ENCODE measurements at regions not wholly inside any gene's neighbourhood (a gene's known extent, or its start where the extent isn't known, plus 50 kb on each side); places are given as distances from the start of the nearest gene placed in this dataset.

DNA sequence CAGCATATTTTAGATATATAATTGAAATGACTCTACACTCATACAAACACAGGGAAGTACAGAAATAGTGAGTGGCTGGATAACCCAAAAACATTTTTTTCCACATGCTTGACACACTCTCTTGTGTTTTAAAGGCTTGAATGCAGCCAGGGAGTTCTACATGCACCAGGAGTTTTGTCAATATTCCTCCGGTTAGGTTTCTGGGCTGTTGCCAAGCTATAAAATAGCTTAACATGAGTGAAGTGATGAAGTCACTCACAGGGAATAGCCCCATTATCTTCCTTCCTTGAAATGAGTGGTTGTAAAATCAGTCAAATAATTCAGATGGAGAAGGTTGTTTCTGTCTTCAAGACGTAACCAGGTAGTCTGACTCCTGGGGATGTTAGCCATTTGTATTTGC lies 582.7 kb downstream of the SLC6A15 start:
- Histone ChIP-seq H3K27ac (no peak overlapping the region), H3K4me3 (no peak overlapping the region), H3K36me3 (ENCODE audit: low read depth, missing control alignments) (no peaks in the 10 kb centered on the region), H3K9me3 (no peaks in the 10 kb centered on the region), H3K4me1 (no peaks in the 10 kb centered on the region), H3K27me3 (no peaks in the 10 kb centered on the region)
- 68 to 71% methylated on average over 2 of the region's 2 CpGs for WGBS, 2 donors
- TF ChIP-seq POLR2A (IDR thresholded peaks at IDR 0.05) = no peak
- no peak for TF ChIP-seq CTCF (IDR thresholded peaks at IDR 0.05)
- no peak for DNase-seq
- intact Hi-C loops (cut with DNase I; ENCODE audit: low total_unique reads) = no loop called here

DNA sequence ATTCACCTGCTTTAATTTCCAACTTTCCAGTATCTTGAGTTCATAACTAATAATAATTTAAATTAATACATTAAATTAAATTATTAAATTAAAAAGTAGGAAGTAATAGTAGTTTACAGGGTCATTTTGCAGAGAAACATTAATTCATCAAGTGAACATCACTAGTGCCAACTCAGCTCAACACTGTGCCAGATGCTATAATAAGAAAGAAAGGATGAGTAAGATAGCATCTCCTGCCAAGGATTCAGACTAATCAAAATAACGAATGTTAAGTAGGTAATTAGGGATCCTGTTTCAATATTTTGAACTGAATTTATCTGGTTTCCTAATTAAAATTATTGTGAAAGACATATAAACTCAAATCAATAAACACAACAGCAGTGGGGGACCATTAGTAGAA lies 596.7 kb downstream of the SLC6A15 start:
- intact Hi-C loops (cut with DNase I; ENCODE audit: low total_unique reads) = no loop called here
- no peaks in the 10 kb centered on the region for H3K4me1 ChIP-seq
- no peaks in the 10 kb centered on the region for H3K9me3 ChIP-seq
- 41 to 50% methylated on average over 1 of the region's 1 CpG for WGBS, 2 donors
- H3K27ac ChIP-seq = no peak overlapping the region
- H3K36me3 ChIP-seq (ENCODE audit: low read depth, missing control alignments) = no peaks in the 10 kb centered on the region
- H3K27me3 ChIP-seq = no peaks in the 10 kb centered on the region
- no peak overlapping the region for H3K4me3 ChIP-seq
- TF ChIP-seq CTCF (IDR thresholded peaks at IDR 0.05) = no peak
- no peak for TF ChIP-seq POLR2A (IDR thresholded peaks at IDR 0.05)
- no peak for DNase-seq

- H3K27me3 ChIP-seq = no peaks in the 10 kb centered on the region
- intact Hi-C loops (cut with DNase I; ENCODE audit: low total_unique reads) = no loop called here
- no peak for TF ChIP-seq POLR2A (IDR thresholded peaks at IDR 0.05)
- TF ChIP-seq CTCF (IDR thresholded peaks at IDR 0.05) = no peak
- H3K4me3 ChIP-seq = no peak overlapping the region
- DNase-seq = no peak
- H3K27ac ChIP-seq = no peak overlapping the region
- no peaks in the 10 kb centered on the region for H3K4me1 ChIP-seq
- no peaks in the 10 kb centered on the region for H3K9me3 ChIP-seq
- H3K36me3 ChIP-seq (ENCODE audit: low read depth, missing control alignments) = no peaks in the 10 kb centered on the region
Observed at GRCh38 chr12:84313323-84313675, 599.3 kb downstream of the SLC6A15 start.

GRCh38 chr12:84308211-84308610 lies 604.4 kb downstream of the SLC6A15 start:
- no peaks in the 10 kb centered on the region for H3K27me3 ChIP-seq
- no peaks in the 10 kb centered on the region for H3K36me3 ChIP-seq (ENCODE audit: low read depth, missing control alignments)
- intact Hi-C loops (cut with DNase I; ENCODE audit: low total_unique reads) = no loop called here
- no peak for DNase-seq
- TF ChIP-seq POLR2A (IDR thresholded peaks at IDR 0.05) (no peak), CTCF (IDR thresholded peaks at IDR 0.05) (no peak)
- no peak overlapping the region for H3K4me3 ChIP-seq
- WGBS, 2 donors = 54 to 77% methylated on average over 1 of the region's 1 CpG
- no peaks in the 10 kb centered on the region for H3K4me1 ChIP-seq
- no peaks in the 10 kb centered on the region for H3K9me3 ChIP-seq
- no peak overlapping the region for H3K27ac ChIP-seq

DNA sequence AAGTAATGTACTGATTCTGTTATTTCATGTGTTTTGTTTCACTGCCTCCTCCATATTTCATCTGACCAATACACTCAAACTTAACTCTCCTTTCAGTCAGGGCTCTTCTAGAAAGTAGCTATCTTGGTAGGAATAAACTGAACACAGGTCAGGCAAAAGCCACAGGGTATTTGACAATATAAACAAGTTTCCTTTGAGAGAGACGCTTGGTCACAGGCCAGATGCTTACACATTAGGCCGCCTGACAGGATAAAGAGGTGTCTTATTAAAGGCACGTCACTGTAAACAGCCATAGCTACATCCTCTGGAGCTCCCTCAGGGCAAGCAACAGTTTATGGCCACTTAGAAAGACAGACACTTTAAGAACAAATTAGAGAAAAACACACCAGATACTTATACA lies 607.5 kb downstream of the SLC6A15 start:
- Histone ChIP-seq H3K9me3 (no peaks in the 10 kb centered on the region), H3K27me3 (no peaks in the 10 kb centered on the region), H3K27ac (no peak overlapping the region), H3K4me3 (peak overlapping the region in 1 of 2 donors; percentile 3), H3K4me1 (no peaks in the 10 kb centered on the region), H3K36me3 (ENCODE audit: low read depth, missing control alignments) (no peaks in the 10 kb centered on the region)
- TF ChIP-seq CTCF (IDR thresholded peaks at IDR 0.05) (no peak), POLR2A (IDR thresholded peaks at IDR 0.05) (no peak)
- 58 to 68% methylated on average over 3 of the region's 3 CpGs for WGBS, 2 donors
- intact Hi-C loops (cut with DNase I; ENCODE audit: low total_unique reads) = no loop called here
- DNase-seq = no peak
